ENCODE measurements at regions not wholly inside any gene's neighbourhood (a gene's known extent, or its start where the extent isn't known, plus 50 kb on each side); places are given as distances from the start of the nearest gene placed in this dataset.
"Not testable (repeated sequence)": the region's sequence is repeated elsewhere in the genome, so short reads cannot be mapped to it uniquely, and the experiment has no call there.

DNA sequence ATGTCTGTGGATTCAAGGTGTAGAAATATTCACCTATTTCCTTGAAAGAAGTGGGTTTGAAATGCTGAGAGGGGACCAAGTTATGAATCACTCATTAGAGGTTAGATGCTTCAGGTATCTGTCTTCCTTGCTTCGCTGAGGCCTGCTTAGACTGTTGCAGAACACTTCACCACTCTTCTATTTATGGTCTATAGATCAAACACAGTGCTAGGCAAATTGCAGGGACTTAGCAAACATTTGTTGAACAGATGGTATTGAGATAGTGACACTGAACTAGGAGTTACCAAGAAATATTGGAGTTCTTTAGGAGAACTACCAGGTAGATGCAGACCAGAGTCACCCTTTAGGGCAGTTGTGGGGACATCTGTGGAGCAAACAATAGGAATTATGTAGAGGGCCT, 123.8 kb downstream of the RFPL4B start:
- Histone ChIP-seq H3K27me3 (no peaks in the 10 kb centered on the region), H3K9me3 (no peaks in the 10 kb centered on the region), H3K4me1 (peaks cover 0 to 21% (median 2%) of the 10 kb centered on the region in 4 donors), H3K4me3 (no peak overlapping the region), H3K27ac (no peak overlapping the region), H3K36me3 (no peaks in the 10 kb centered on the region)
- TF ChIP-seq, protein P1, sequence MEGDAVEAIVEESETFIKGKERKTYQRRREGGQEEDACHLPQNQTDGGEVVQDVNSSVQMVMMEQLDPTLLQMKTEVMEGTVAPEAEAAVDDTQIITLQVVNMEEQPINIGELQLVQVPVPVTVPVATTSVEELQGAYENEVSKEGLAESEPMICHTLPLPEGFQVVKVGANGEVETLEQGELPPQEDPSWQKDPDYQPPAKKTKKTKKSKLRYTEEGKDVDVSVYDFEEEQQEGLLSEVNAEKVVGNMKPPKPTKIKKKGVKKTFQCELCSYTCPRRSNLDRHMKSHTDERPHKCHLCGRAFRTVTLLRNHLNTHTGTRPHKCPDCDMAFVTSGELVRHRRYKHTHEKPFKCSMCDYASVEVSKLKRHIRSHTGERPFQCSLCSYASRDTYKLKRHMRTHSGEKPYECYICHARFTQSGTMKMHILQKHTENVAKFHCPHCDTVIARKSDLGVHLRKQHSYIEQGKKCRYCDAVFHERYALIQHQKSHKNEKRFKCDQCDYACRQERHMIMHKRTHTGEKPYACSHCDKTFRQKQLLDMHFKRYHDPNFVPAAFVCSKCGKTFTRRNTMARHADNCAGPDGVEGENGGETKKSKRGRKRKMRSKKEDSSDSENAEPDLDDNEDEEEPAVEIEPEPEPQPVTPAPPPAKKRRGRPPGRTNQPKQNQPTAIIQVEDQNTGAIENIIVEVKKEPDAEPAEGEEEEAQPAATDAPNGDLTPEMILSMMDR (IDR thresholded peaks at IDR 0.05), result no peak
- DNase-seq, result no peak
- intact Hi-C loops (cut with DNase I; ENCODE audit: low total_unique reads), result no loop called here

DNA sequence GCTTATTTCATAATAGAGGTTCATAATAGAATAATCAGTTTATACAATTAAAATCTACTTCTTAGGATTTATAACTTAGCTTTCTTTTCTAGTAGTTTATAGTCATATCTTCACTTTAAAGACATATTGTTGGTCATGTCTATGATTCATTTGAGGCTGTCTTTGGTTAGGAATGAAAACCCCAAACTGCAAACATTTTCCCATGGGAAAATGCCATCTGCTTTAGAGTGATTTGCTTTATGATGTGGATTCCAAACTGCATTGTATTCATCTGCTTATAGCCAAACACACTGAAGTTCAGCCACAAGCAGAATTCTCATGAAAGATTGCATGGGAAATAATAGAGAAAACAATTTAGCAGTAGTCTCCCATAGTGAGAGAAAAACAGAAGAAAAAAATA, 128.0 kb downstream of the RFPL4B start:
- no peak for DNase-seq
- H3K9me3 ChIP-seq, result no peaks in the 10 kb centered on the region
- no peaks in the 10 kb centered on the region for H3K4me1 ChIP-seq
- TF ChIP-seq, protein P1 (IDR thresholded peaks at IDR 0.05), result no peak
- H3K27me3 ChIP-seq, result no peaks in the 10 kb centered on the region
- H3K36me3 ChIP-seq, result no peaks in the 10 kb centered on the region
- H3K27ac ChIP-seq, result no peak overlapping the region
- no peak overlapping the region for H3K4me3 ChIP-seq
- intact Hi-C loops (cut with DNase I; ENCODE audit: low total_unique reads), result no loop called here

DNA sequence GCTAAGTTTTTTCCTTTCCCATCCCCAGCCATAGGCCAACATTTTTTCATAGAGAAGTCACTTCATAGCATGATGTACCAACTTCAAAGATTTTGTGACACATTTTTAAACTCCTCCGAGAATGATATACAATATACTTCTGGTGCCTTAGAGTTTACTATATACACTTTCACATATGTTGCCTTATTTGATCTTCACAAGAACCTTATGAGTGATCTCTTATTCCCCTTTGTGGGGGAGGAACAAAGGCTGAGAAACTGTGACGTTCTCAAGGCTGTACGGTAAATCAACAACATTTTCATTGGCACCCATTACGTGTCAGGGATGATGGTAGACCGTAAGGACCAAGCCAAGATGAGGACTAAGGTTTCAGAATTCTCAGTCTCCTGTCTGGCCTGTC, 130.0 kb downstream of the RFPL4B start:
- TF ChIP-seq, protein P1 (IDR thresholded peaks at IDR 0.05), result no peak
- Histone ChIP-seq H3K9me3 (no peaks in the 10 kb centered on the region), H3K27ac (no peak overlapping the region), H3K27me3 (no peaks in the 10 kb centered on the region), H3K4me3 (no peak overlapping the region), H3K4me1 (no peaks in the 10 kb centered on the region), H3K36me3 (no peaks in the 10 kb centered on the region)
- no peak for DNase-seq
- intact Hi-C loops (cut with DNase I; ENCODE audit: low total_unique reads), result no loop called here

DNA sequence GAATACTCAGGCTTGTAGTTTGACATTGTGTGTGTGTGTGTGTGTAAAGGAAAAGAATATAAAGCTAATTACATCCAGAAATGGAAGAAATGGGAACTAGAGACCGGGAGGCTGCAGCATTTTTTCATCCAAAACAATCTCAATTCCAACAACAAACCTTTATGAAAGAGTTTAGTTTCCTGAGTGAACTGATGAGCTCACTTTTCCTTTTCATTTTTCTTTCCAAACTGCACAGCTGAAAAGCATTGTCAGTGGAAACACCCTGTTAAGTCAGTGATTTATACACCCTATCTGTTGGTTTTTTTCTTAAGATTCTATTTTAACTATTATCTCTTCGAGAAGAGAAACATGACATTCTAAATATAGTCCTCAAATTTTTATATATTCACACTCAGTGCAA, 130.9 kb downstream of the RFPL4B start:
- H3K27ac ChIP-seq, result no peak overlapping the region
- DNase-seq, result no peak
- no peaks in the 10 kb centered on the region for H3K4me1 ChIP-seq
- no peaks in the 10 kb centered on the region for H3K36me3 ChIP-seq
- no peak overlapping the region for H3K4me3 ChIP-seq
- H3K27me3 ChIP-seq, result no peaks in the 10 kb centered on the region
- intact Hi-C loops (cut with DNase I; ENCODE audit: low total_unique reads), result no loop called here
- TF ChIP-seq, protein P1 (IDR thresholded peaks at IDR 0.05), result no peak
- H3K9me3 ChIP-seq, result no peaks in the 10 kb centered on the region

DNA sequence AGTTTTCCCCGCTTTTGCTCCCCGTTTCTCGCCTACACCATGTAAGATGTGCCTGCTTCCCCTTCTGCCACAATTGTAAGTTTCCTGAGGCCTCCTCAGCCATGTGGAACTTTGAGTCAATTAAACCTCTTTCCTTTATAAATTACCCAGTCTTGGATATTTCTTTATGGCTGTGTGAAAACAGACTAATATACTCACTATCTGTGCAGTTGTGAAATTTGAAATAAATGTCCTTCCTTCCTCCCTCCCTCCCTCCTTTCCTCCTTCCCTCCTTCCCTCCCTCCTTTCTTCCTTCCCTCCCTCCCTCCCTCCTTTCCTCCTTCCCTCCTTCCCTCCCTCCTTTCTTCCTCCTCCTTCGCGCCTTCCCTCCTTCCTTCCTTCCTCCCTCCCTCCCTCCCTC, 132.8 kb downstream of the RFPL4B start:
- H3K4me1 ChIP-seq; DNase-seq; intact Hi-C loops (cut with DNase I; ENCODE audit: low total_unique reads); H3K27me3 ChIP-seq; H3K36me3 ChIP-seq; H3K4me3 ChIP-seq; H3K9me3 ChIP-seq; H3K27ac ChIP-seq: not testable (repeated sequence)

DNA sequence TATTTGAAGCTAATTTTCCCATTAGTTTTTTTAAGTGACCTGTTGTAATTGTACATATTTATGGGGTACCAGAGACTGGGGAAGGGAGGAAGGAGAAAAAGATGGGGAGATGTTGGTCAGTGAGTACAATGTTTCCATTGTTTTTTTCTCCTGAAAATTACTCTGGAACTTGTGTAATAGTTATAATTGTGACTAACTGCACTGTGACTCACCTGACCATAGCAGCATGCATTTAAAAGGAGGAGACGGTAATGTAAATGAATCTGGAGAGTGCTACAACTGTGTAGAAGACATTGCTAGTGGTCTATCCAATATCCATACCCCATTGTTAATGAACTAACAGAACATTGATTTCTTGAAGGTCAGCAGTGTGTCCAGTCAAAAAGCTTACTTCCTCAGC, 133.4 kb downstream of the RFPL4B start:
- no peaks in the 10 kb centered on the region for H3K36me3 ChIP-seq
- no peak overlapping the region for H3K27ac ChIP-seq
- DNase-seq, result no peak
- H3K9me3 ChIP-seq, result no peaks in the 10 kb centered on the region
- H3K27me3 ChIP-seq, result no peaks in the 10 kb centered on the region
- TF ChIP-seq, protein P1 (IDR thresholded peaks at IDR 0.05), result no peak
- no peak overlapping the region for H3K4me3 ChIP-seq
- peaks cover 0 to 10% (median 0%) of the 10 kb centered on the region in 4 donors for H3K4me1 ChIP-seq
- intact Hi-C loops (cut with DNase I; ENCODE audit: low total_unique reads), result no loop called here

All from tibial artery (tissue), 4 donors.